ENCODE measurements at regions not wholly inside any gene's neighbourhood (a gene's known extent, or its start where the extent isn't known, plus 50 kb on each side); places are given as distances from the start of the nearest gene placed in this dataset.

- Histone ChIP-seq H2BK5ac (ENCODE audit: low read depth, low read length, poor library complexity, severe bottlenecking) (no peak overlapping the region), H3K9ac (ENCODE audit: low read depth, low read length) (no peak overlapping the region), H3K9me3 (ENCODE audit: control insufficient read depth, insufficient read depth, low read length) (peaks cover 13% of the 10 kb centered on the region), H2AK9ac (replicated peaks; ENCODE audit: low read depth, low read length, poor library complexity) (no peak overlapping the region), H3K4me3 (ENCODE audit: insufficient read depth, low read depth, low read length) (no peak overlapping the region), H3K4ac (ENCODE audit: low read depth, low read length) (no peak overlapping the region), H3K9me1 (ENCODE audit: insufficient read depth, low read length) (no peaks in the 10 kb centered on the region), H2AFZ (replicated peaks; ENCODE audit: low read length, poor library complexity) (no peak overlapping the region), H3K4me2 (ENCODE audit: low read depth, low read length) (no peak overlapping the region), H4K20me1 (ENCODE audit: insufficient read depth, low read length) (no peaks in the 10 kb centered on the region), H3K18ac (ENCODE audit: low read depth, low read length) (no peak overlapping the region), H2BK120ac (ENCODE audit: low read depth, low read length) (no peak overlapping the region), H3K14ac (replicated peaks; ENCODE audit: low read depth, low read length) (no peak overlapping the region), H3K79me1 (ENCODE audit: low read depth in 1 of 2, low read length in 2 of 2) (no peaks in the 10 kb centered on the region), H4K5ac (ENCODE audit: low read depth, low read length) (no peak overlapping the region), H2BK20ac (ENCODE audit: low read depth, low read length) (no peak overlapping the region), H3K23ac (ENCODE audit: low read depth, low read length) (no peak overlapping the region), H3K36me3 (ENCODE audit: control insufficient read depth, insufficient read depth, low read length) (no peaks in the 10 kb centered on the region), H2BK15ac (ENCODE audit: low read depth, low read length) (no peak overlapping the region), H3K27me3 (ENCODE audit: control insufficient read depth, insufficient read depth, low read length) (no peaks in the 10 kb centered on the region), H3K56ac (ENCODE audit: extremely low read depth, insufficient read depth, low read length) (no peak overlapping the region), H2AK5ac (ENCODE audit: low read depth, low read length) (no peak overlapping the region), H4K91ac (ENCODE audit: insufficient read depth, low read depth, low read length) (no peak overlapping the region), H3K27ac (ENCODE audit: insufficient read depth, low read length) (no peak overlapping the region), H4K8ac (ENCODE audit: low read depth in 2 of 2, low read length in 2 of 2) (no peak overlapping the region), H3K4me1 (ENCODE audit: control insufficient read depth, insufficient read depth, low read length) (no peaks in the 10 kb centered on the region)
- WGBS, 2 experiments (ENCODE audit: extremely low coverage in 2 of 2, insufficient read length in 1 of 2): no CpG with 5 or more reads among the region's 1 CpG
- in situ Hi-C loops (cut with MboI; ENCODE audit: low sequenced_read_pairs) (no loop called here), intact Hi-C loops (cut with micrococcal nuclease) (no loop called here), dilution Hi-C loops (cut with HindIII; ENCODE audit: low sequenced_read_pairs, unreplicated experiment) (no loop called here)
- TF ChIP-seq RAD21 (IDR thresholded peaks at IDR 0.05; ENCODE audit: low read length) (no peak), NFE2L2 (IDR thresholded peaks at IDR 0.05; ENCODE audit: low read depth, low read length) (no peak), POLR2A (IDR thresholded peaks at IDR 0.05; ENCODE audit: low read depth, low read length) (no peak), BHLHE40 (IDR thresholded peaks at IDR 0.05; ENCODE audit: low read depth, low read length) (no peak), MAFK (IDR thresholded peaks at IDR 0.05; ENCODE audit: low read depth, low read length) (no peak), CTCF (conservative IDR thresholded peaks at IDR 0.05; ENCODE audit: low read depth, low read length) (no peak), RCOR1 (IDR thresholded peaks at IDR 0.05; ENCODE audit: insufficient replicate concordance, low read length) (no peak), MXI1 (IDR thresholded peaks at IDR 0.05; ENCODE audit: borderline replicate concordance, low read depth, low read length) (no peak), RFX5 (IDR thresholded peaks at IDR 0.05; ENCODE audit: low read depth, low read length) (no peak), CHD1 (IDR thresholded peaks at IDR 0.05; ENCODE audit: low read depth, low read length) (no peak), ELK1 (IDR thresholded peaks at IDR 0.05; ENCODE audit: borderline replicate concordance, low read depth, low read length) (no peak)
- ChIA-PET CTCF (no interaction called here), POLR2A (ENCODE audit: unreplicated experiment) (no interaction called here)
- BruUV-seq (replicated peaks): no TSS peak
- DNase-seq: no peak
- ATAC-seq (ENCODE audit: low read depth): no peak
Measured at GRCh38 chr7:67663644-67664043, 667.0 kb downstream of the TYW1 start.

Data from IMR-90 (cell line).